Occipital lobe (tissue), 1 donor: ENCODE measurements at regions not wholly inside any gene's neighbourhood (a gene's known extent, or its start where the extent isn't known, plus 50 kb on each side); places are given as distances from the start of the nearest gene placed in this dataset.

Experiments used
- DNase-seq: peaks from one replicate; lab custom pipeline; 2025; lab: John Stamatoyannopoulos, UW

DNA sequence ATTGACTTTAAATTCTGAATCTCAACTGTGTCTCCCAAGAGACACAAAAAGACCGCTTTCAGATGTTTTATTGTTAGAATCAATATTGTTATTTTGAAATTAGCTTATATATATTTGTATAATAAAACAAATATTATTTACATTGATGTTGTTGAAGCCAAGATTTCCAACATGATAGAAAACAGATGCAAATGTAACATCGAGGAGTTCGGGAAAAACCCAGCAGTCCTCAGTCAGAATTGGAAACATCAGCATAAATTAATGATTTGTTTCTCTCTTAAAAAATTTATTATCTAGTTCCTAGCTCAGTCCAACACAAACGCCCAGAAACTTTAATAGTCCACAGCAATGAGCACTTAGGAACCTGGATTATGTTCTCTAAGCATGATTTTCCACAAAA, 1330.4 kb downstream of the TBC1D22A start:
- DNase-seq: no peak

DNA sequence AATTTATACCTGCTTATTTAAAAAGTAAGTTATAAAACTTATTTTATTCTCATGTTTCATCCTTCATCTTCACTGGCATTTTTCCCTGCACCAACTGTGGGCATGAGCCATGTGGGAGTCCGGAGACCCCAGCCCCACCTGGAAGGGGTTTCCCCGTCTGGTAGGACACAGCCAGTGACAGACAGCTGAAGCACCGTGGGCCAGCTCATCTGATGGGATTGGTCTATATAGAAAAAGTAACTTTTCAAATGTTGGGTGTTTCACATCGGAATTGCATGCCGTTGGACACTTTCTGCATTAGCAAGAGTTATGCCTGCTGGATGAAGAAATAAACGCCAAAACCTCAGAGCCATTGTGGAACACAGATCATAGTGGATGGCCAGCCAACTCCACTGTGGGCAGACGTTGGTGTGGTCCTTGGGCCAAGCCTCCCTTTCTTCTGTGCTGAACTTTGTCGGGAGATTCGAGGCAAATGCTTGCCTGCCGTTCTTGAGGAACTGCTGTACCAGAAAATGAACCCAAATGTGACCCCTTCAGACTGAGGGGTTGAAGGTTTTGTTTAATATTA, 1329.3 kb downstream of the TBC1D22A start:
- DNase-seq: no peak

DNA sequence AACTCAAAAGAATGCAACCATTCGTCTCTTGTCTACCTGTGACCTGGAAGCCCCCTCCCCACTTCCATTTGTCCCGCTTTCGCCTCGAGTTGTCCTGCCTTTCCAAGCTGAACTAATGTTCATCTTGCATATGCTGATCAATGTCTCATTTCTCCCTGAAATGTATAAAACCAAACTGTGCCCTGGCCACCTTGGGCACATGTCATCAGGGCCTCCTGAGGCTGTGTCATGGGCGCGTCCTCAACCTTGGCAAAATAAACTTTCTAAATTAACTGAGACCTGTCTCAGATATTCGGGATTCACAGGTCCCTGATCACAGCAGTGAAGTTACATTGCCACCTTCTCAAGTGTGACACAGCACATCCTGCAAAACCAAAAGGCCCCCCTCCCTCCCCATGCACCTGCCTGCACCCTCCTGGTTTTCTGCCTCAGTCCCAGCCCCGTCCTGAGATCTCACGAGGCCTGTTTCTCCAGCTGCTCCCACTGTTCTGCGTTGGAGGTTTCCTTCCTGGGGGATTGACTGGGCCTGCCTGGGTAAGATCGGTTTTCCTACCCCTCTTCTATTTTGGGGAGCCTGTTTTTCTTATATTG, 1328.7 kb downstream of the TBC1D22A start:
- no peak for DNase-seq

DNA sequence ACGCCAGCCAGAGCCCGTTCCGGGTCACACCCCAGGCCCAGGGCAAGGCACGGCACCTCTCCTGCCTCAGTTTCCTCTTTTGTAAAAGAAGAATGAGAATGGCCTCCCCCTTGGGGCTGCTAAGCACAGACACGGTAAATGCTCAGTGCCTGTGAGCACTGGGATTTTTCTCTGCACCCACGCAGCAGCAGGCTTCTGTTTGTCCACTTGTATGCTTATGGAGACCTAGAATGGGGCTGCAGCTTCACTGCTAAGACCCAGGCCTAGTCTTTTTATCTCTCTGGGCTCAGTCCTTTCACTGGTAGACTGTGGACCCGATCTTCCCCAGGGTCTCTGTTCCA, 1327.9 kb downstream of the TBC1D22A start:
- no peak for DNase-seq

DNA sequence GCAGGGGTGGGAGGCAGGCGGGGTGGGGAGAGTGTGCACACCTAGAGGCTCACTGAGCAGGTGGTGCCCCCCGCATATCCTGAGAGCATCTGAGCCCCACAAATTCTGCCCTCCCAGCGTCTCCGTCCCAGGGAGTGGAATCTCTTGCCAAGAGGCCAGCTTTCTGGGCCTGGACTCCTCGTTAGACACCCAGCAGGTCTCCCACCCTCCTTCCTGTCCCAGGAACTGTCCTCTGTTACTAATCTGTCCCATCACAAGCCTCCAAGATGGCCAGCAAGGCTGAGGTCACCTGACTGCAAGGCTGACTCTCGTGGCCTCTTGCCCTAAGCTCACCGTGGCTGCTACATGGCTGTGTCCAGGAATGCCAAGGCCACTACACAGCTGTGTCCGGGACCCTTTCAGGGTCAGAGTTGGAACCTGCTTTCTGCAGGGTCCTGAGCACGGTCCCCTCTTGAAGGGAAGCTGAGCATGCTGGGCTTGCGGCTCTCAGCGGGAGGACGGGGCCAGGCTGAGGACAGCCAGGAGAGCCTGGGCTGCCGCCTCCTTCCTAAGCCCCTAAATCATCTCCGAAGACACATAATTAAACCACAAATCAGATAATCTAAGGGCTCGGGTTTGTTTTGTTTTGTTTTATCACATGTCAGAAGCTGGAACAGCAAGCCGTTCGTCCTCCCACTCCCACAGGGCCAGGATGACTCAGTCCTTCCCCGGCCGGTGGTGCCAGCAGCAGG, 1327.3 kb downstream of the TBC1D22A start:
- DNase-seq: peak; percentile 26

DNA sequence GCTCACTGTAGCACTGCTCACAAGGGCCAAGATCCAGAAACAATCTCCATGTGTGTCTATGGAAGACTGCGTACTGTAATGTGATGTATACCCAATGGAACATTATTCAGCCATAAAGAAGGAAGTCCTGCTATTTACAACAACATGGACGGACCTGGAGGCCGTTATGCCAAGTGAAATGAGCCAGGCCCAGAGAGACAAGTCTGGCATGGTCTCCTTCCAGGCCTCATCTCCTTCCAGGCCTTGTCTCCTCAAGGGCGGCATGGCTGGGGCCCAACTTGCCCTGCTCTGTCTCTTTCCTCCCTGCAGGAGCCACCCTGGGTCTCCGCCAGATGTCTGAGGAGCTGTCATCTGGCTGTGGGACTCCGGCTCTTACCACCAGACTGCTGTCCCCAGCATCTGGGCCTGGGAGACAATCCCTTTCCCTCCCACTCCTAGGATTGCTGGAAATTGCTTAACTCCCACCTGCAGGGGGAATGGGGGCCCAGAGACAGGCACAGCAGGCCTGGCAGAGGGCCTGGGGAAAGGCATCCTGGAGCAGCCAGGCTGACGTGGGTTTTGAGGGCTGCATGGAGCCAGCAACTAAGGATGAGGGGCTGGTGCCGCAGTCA, 1326.6 kb downstream of the TBC1D22A start:
- DNase-seq: no peak

DNA sequence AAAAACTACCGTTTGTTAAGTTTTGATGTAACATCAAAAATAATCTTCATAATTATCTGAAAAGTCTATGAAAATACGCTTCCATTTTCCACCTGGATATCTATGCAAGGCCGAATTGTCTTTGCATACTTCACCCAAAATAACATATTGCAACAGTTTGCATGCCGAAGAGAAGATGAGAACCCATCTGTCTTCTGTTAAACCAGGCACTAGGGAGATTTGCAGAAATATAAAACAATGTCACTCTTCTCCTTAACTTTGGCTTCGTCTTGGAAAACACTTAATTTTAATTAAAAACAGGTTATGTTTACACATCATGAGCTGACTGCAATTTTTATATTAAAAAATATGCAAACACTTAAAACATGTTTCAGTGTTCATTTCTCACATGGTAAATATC, 1325.8 kb downstream of the TBC1D22A start:
- no peak for DNase-seq

DNA sequence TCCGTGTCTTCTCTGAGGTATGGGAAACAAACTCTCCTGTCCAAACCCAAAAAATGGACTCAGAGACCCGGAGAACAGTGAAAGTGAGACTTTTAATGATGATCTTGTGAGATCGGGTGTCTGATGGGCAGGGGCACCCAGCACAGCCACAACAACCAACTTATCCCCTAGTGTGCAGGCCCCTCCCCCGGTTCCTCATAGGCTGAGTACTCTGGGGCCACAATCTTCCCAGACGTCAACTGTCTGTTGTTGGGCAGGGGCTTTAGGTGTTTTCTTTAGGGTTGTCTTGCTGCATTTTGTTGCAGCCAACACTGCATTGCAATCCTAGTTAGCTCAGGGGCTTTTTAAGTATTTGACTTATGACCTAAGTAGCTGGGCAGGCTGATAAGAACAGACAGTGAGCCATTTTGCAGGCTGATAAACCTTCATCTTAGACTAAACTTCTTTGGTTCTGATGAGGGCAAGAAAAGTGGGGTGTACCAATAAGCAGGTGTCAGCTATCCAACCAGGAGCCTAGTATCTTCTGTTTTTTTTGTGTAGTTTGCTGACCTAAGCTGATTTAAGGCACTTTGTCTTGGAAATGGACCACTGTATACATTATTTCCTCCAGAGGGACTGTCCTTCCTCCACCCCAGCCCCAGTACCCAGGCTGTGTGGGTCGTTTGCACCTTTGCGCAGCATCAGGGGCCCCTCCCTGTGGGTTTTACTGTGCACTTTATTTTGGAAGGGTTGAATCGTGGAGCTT, 1323.6 kb downstream of the TBC1D22A start:
- DNase-seq: no peak

DNA sequence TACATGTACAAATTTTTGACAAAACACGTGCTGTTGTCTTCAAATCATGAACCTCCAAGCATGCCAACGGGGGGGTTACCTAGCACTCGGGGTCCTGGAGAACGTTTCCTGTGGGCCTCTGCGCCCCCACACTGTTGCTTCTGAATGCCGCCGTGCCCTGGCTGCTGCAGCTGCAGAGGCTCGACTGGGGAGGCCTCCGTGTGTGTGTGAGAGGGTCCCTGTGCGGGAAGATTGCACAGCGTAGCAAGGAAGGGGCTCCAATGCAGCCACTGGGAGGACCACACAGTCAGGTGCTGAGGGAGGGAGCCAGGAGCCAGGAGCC, 1322.2 kb downstream of the TBC1D22A start:
- DNase-seq: no peak

DNA sequence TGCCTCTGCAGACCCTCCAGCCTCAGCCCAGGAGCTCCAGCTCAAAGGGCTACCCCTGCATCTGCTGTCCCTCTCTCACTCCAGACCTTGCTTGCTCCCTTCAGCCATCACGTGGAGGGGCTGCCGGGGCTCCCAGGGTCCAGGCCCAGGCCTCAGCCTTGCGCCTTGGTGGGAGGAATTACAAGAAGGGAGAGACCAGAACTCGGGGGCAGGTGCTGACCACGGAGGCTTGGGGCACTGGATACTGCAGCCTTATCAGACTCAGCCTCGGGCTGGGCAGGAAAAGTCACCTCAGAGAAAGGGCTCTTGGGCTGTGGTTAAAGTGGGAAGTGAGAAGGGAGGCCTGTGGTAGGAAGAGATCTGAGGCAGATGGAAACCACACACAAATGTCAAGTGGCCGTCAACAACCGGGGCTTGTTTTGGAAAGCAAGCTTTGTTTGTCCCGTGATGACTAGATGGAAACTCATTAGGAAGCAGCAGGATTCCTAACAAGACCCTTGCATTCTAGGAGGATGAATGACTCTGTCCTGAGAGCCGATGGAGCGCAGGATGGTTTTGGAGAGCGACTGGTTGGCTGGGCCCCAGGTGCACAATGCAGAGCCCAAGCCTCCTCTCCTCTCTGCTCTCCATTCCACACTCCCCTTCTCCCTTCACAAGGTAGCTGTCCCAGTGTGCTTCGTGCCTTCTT, 1321.7 kb downstream of the TBC1D22A start:
- no peak for DNase-seq

DNA sequence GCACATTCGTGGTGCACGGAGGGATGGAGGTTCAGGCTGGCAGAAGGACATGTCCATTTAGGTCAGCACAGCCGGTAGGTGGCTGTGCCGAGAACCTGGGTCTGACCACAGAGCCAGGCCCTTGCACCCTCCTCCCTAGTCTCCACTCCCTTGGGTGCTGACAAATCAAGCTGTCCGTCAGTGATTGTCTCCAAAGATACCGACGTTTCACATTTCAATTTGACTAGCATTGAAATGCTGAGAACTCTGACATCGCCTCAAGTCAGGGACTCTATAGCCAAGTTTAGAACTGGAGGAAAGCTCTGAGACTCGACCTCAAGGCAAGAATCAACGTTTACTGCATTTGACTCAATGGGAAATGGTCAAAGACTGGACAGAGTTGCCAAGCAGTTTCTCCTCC, 1321.1 kb downstream of the TBC1D22A start:
- DNase-seq: no peak

DNA sequence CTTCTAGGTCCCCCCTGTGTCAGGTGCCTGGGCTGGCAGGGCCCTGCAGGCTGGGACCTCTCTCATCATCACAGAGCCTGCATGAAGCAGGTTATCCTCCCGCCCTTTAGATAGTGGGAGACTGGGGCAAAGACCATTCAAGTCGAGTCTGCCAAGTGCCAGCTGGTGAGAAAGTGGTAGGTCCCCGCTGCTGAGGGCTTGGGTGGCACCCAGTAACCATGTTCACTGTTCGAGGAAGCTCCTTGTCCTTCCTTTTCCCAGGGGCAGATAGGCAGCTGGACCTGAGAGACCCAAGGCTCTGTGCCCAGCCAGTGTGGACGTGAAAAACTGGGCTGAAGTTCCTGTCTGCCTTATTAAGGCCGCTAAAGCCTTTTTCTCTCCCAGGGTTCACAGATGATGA, 1319.8 kb downstream of the TBC1D22A start:
- DNase-seq: no peak

DNA sequence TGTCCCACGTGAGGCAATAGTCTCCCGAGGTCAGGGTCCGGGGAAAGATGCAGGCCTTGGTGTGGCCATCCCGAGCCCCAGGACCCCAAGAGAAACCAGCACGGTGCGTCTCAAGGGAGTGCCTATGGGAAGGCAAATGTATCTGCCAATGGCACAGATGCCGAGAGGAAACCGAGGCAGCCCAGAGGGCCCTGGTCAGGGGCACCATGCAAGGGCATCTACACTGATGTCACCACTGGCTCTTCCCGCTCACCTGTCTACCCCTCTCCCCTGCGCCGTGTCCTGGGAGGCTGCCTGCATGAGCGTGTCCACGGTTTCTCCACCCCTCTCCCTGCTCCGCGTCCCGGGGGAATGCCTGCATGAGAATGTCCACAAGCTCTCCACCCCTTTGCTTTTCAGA, 1318.8 kb downstream of the TBC1D22A start:
- DNase-seq: no peak

DNA sequence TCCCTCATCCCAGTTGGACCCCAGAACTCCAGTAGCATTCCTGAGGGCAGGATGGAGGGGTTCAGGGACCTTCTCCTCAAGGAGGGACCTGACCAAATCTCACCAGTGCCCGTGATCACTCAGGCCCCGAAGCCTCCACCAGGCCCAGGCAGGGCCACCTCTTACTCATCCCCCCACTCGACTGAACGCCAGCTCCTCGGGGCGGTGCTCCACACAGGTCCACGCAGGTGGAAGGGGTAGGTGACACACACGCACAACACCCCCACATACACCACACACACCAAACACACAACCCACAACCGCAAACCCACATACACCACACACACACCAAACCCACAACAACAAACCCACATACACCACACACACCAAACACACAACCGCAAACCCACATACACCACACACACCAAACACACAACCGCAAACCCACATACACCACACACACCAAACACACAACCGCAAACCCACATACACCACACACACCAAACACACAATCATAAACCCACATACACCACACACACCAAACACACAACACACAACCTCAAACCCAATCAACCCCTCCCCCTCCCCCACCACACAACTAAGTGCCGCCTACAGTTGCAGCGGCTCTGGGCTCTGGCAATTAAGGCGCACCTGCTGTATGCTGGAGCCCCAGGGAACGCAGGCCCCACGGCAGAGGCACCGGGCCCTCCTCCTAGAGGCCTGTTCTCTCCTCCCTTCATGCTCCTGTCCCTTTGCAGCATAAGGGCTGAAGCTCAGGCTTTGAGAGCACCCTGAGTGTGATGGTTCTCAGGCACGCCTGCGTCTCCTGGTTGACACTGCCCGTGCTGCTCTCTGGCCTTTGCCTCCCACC, 1318.1 kb downstream of the TBC1D22A start:
- DNase-seq: no peak

DNA sequence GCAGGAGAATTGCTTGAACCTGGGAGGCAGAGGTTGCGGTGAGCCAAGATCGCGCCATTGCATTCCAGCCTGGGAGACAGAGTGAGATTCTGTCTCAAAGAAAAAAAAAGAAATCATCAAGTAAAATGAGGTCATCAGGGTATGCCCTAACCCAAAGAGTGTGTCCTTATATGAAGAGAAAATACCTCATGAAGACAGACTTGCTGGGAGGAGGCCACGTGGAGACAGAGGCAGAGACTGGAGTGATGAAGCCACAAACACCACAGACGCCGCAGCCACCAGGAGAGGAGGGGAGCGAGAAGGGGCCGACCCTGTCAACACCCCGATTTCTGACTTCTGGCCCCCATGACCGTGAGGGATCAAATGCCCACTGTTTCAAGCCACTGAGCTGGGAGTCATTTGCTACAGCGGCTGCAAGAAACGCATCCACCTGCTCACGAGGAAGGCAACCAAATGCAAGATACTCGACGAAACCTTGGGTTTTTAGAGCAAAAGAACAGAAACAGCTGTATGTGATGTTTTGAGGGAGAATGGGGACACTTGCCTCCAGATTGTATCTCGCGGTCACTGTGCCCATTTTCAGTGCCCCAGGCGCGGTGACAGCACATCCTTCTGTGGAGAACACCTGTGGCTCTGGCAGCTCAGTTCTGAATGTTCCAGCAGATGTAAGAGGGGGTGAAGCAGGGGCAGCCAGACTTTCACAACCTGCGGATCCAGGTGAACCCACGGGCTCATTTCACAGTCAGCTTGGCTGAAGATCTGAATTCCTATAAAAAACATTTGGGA, 1317.2 kb downstream of the TBC1D22A start:
- DNase-seq: no peak

DNA sequence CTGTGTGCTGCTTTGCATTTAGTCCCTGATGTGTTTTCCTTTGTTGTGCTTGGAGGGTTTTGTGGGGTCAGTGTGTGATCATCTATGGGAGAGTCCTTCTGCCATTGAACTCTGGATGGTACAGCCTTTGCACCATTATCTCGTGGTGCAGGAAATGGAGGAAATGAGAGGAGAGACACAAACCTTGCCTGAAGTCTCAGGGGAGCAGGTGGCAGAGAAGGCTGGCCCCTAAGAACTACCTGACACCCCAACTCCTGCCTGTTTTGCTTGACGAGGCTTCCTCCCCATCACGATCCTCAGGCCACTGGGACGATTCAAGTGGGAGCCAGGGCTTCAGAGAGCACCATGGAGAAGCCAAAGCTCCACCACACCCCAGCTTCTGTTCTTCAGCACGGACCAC, 1316.4 kb downstream of the TBC1D22A start:
- DNase-seq: no peak

DNA sequence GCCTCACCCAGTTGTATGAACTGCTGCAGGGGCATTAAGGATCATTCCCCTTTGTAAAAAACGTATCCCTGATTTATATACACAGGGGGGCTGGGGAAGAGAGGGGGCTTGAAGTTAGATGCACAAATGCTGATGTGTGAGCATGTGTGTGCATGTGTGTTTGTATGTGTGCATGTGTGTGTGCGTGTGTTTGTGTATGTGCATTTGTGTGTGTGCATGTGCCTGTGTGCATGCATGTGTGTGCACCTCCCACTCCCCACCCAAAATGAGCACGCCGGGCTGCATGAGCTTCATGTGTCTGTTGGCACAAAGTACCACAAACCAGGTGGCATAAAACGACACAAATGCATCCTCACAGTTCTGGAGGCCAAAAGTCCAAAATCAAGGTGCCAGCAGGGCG, 1315.2 kb downstream of the TBC1D22A start:
- DNase-seq: no peak

DNA sequence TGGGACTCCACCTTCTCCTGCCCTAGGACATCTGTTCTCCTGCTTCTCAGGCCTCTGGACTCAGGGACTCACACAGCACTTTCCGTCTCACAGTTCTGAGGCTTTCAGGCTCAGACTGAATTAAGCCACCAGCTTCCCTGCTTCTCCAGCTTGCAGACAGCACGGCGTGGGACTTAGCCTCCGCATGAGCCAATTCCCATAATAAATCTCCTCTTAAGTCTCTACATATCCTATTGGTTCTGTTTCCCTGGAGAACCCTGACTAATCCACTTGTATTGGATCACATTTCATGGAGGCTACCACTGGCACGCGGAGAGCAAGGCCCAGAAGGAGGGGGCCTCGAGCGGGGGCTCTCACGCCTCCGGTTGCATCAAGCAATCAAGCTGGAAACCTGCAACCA, 1313.6 kb downstream of the TBC1D22A start:
- no peak for DNase-seq

DNA sequence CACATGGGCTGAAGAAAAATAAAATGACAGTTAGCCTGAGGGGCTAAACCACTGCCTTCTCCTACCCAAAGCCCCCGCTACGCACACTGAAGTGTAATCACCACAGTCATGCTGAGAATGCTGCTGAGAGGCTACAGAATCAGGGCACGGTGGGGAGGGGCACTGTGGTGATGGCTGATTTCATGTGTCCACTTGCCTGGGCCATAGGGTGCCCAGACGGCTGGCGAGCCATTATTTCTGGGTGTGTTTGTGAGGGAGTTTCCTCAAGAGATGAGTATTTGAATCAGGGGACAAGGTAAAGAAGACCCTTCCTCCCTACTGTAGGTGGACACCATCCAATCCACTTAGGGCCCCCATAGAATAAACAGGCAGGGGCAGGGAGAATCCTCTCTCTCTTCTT, 1313.2 kb downstream of the TBC1D22A start:
- DNase-seq: no peak

DNA sequence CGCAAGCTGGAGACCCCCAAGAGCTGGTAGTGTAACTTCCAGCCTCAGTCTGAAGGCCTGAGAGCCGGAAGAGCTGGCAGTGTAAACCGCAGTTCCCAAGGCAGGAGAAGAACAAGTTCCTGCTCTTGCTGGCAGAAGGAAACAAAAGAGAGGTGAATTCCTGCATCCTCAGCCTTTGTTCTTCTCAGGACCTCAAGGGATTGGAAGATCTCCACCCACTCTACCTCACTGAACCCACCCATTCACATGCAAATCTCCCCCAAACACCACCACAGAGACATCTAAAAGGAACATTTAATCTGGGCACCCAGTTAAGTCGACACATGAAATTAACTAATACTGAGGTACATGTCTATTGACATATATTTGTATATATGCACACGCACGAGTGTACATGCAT, 1310.3 kb downstream of the TBC1D22A start:
- DNase-seq: no peak
